ENCODE measurements at regions not wholly inside any gene's neighbourhood (a gene's known extent, or its start where the extent isn't known, plus 50 kb on each side); places are given as distances from the start of the nearest gene placed in this dataset.
A peak's percentile ranks its signal among the peaks of the same experiment; 100 is the strongest.

GRCh38 chr10:23517155-23517554, 78.3 kb downstream of the OTUD1 start:
- H3K9me3 ChIP-seq (ENCODE audit: low read length) = no peaks in the 10 kb centered on the region
- H4K20me1 ChIP-seq (ENCODE audit: insufficient read depth, low read depth, low read length) = no peaks in the 10 kb centered on the region
- H3K4me3 ChIP-seq (ENCODE audit: low read length) = no peak overlapping the region
- no peaks in the 10 kb centered on the region for H3K4me1 ChIP-seq (ENCODE audit: low read length)
- no peaks in the 10 kb centered on the region for H3K36me3 ChIP-seq (ENCODE audit: insufficient read depth, low read length)
- no peak overlapping the region for H2AFZ ChIP-seq (ENCODE audit: low read length)
- H3K4me2 ChIP-seq (ENCODE audit: low read depth, low read length, poor library complexity, severe bottlenecking) = no peak overlapping the region
- no peak for DNase-seq
- no peaks in the 10 kb centered on the region for H3K9me2 ChIP-seq (replicated peaks; ENCODE audit: insufficient read depth, low read length)
- no peak overlapping the region for H3K9ac ChIP-seq (ENCODE audit: low read length)
- no peak overlapping the region for H3K27ac ChIP-seq (ENCODE audit: low read length)
- H3K27me3 ChIP-seq (ENCODE audit: low read length) = no peaks in the 10 kb centered on the region
- no peaks in the 10 kb centered on the region for H3K79me2 ChIP-seq (ENCODE audit: low read length)

DNA sequence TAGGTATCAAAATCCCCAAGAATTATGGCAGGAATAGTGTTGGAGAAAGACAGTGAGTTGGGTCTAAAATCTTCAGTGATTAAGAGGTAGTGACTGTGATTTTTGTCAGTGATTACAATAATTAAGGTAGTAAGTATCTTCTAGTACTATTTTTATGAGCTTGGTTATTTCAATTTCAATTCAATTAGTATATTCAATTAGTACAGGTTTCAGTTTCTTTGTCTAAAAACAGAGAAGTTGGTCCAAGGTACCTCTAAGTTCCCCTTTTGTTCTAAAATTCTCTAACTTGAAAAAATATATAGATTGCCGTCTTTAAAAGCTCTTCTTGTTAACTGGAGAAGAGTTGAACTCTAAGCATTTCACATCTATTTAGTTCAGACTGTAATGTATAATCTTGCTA, 82.9 kb downstream of the OTUD1 start:
- H3K36me3 ChIP-seq (ENCODE audit: insufficient read depth, low read length) = no peaks in the 10 kb centered on the region
- DNase-seq = no peak
- no peaks in the 10 kb centered on the region for H3K79me2 ChIP-seq (ENCODE audit: low read length)
- no peaks in the 10 kb centered on the region for H3K9me2 ChIP-seq (replicated peaks; ENCODE audit: insufficient read depth, low read length)
- H3K9ac ChIP-seq (ENCODE audit: low read length) = no peak overlapping the region
- no peaks in the 10 kb centered on the region for H3K4me1 ChIP-seq (ENCODE audit: low read length)
- no peak overlapping the region for H3K4me2 ChIP-seq (ENCODE audit: low read depth, low read length, poor library complexity, severe bottlenecking)
- no peak overlapping the region for H3K4me3 ChIP-seq (ENCODE audit: low read length)
- H2AFZ ChIP-seq (ENCODE audit: low read length) = no peak overlapping the region
- no peaks in the 10 kb centered on the region for H4K20me1 ChIP-seq (ENCODE audit: insufficient read depth, low read depth, low read length)
- H3K27ac ChIP-seq (ENCODE audit: low read length) = no peak overlapping the region
- H3K9me3 ChIP-seq (ENCODE audit: low read length) = no peaks in the 10 kb centered on the region
- no peaks in the 10 kb centered on the region for H3K27me3 ChIP-seq (ENCODE audit: low read length)

DNA sequence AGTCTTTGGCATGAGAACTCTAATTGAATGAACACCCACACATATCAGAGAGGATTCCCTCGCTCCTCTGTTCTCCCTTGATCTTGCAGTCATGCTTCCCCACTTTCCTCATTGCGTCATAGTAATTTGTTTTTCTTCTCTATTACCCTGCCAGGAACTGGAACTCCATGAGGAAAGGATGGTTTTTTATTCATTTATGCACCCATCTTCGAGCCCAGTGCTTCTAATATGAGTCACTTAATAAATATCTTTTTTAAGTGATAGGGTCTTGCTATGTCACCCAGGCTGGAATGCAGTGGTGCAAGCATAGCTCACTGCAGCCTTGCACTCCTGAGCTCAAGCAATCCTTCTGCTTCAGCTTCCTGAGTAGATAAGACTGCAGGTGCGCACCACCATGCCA, 83.5 kb downstream of the OTUD1 start:
- H3K4me3 ChIP-seq (ENCODE audit: low read length) = no peak overlapping the region
- H3K9me3 ChIP-seq (ENCODE audit: low read length) = no peaks in the 10 kb centered on the region
- H3K4me1 ChIP-seq (ENCODE audit: low read length) = no peaks in the 10 kb centered on the region
- no peaks in the 10 kb centered on the region for H3K27me3 ChIP-seq (ENCODE audit: low read length)
- no peaks in the 10 kb centered on the region for H3K79me2 ChIP-seq (ENCODE audit: low read length)
- no peaks in the 10 kb centered on the region for H4K20me1 ChIP-seq (ENCODE audit: insufficient read depth, low read depth, low read length)
- no peak overlapping the region for H2AFZ ChIP-seq (ENCODE audit: low read length)
- DNase-seq = no peak
- no peak overlapping the region for H3K4me2 ChIP-seq (ENCODE audit: low read depth, low read length, poor library complexity, severe bottlenecking)
- no peak overlapping the region for H3K9ac ChIP-seq (ENCODE audit: low read length)
- H3K27ac ChIP-seq (ENCODE audit: low read length) = no peak overlapping the region
- H3K9me2 ChIP-seq (replicated peaks; ENCODE audit: insufficient read depth, low read length) = no peaks in the 10 kb centered on the region
- H3K36me3 ChIP-seq (ENCODE audit: insufficient read depth, low read length) = no peaks in the 10 kb centered on the region

- no peaks in the 10 kb centered on the region for H3K79me2 ChIP-seq (ENCODE audit: low read length)
- H3K36me3 ChIP-seq (ENCODE audit: insufficient read depth, low read length) = no peaks in the 10 kb centered on the region
- H4K20me1 ChIP-seq (ENCODE audit: insufficient read depth, low read depth, low read length) = no peaks in the 10 kb centered on the region
- no peak overlapping the region for H3K4me3 ChIP-seq (ENCODE audit: low read length)
- no peaks in the 10 kb centered on the region for H3K27me3 ChIP-seq (ENCODE audit: low read length)
- no peak overlapping the region for H2AFZ ChIP-seq (ENCODE audit: low read length)
- no peak for DNase-seq
- H3K4me1 ChIP-seq (ENCODE audit: low read length) = no peaks in the 10 kb centered on the region
- no peaks in the 10 kb centered on the region for H3K9me2 ChIP-seq (replicated peaks; ENCODE audit: insufficient read depth, low read length)
- no peak overlapping the region for H3K27ac ChIP-seq (ENCODE audit: low read length)
- no peak overlapping the region for H3K4me2 ChIP-seq (ENCODE audit: low read depth, low read length, poor library complexity, severe bottlenecking)
- H3K9ac ChIP-seq (ENCODE audit: low read length) = no peak overlapping the region
- no peaks in the 10 kb centered on the region for H3K9me3 ChIP-seq (ENCODE audit: low read length)
These were observed 84.4 kb downstream of the OTUD1 start for GRCh38 chr10:23523251-23523650.

DNA sequence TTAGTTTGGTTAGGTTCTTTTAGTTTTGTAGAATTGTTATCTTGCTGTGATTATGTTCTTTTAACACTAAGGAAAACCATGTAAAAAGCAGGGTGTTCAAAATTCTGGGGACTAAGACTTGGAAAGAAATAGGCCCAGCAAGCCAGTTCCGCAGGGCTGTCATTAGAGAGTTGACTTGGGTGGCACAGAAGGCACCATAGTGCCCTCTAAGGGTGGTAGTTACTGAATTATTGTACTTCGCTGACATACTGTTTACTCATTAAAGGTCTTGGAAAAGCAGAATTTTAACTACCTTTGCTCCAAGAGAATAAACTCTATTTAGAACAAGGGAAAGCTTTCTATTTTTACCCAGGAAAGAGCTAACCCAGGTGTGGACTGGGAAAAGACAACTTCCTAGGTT, 86.5 kb downstream of the OTUD1 start:
- Histone ChIP-seq H3K4me2 (ENCODE audit: low read depth, low read length, poor library complexity, severe bottlenecking) (no peak overlapping the region), H3K4me3 (ENCODE audit: low read length) (no peak overlapping the region), H2AFZ (ENCODE audit: low read length) (no peak overlapping the region), H3K27me3 (ENCODE audit: low read length) (no peaks in the 10 kb centered on the region), H3K9me2 (replicated peaks; ENCODE audit: insufficient read depth, low read length) (no peaks in the 10 kb centered on the region), H3K9me3 (ENCODE audit: low read length) (no peaks in the 10 kb centered on the region), H3K9ac (ENCODE audit: low read length) (no peak overlapping the region), H3K79me2 (ENCODE audit: low read length) (no peaks in the 10 kb centered on the region), H3K27ac (ENCODE audit: low read length) (no peak overlapping the region), H4K20me1 (ENCODE audit: insufficient read depth, low read depth, low read length) (no peaks in the 10 kb centered on the region), H3K4me1 (ENCODE audit: low read length) (no peaks in the 10 kb centered on the region), H3K36me3 (ENCODE audit: insufficient read depth, low read length) (no peaks in the 10 kb centered on the region)
- peak; percentile 67 for DNase-seq

DNA sequence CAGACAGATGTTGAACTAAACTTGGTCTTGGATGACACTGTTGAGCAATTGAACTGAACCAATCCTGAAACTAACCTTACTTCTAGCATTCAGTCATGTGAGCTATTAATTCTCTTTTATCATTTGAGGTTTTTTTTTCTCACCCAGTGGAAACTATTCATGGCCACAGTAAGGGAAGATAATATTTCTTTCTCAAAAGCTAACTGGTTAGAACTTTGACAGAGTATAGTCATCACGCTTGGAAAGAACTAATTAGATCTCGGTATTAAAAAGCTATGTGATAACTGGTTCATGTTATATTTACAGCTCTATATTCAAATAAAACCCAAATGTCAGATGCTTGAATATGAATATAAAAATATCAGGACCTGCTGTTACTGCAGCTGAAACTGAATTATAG, 89.5 kb downstream of the OTUD1 start:
- Histone ChIP-seq H3K9me3 (ENCODE audit: low read length) (no peaks in the 10 kb centered on the region), H3K27me3 (ENCODE audit: low read length) (no peaks in the 10 kb centered on the region), H3K4me3 (ENCODE audit: low read length) (no peak overlapping the region), H3K4me1 (ENCODE audit: low read length) (no peaks in the 10 kb centered on the region), H2AFZ (ENCODE audit: low read length) (no peak overlapping the region), H3K9ac (ENCODE audit: low read length) (no peak overlapping the region), H3K27ac (ENCODE audit: low read length) (no peak overlapping the region), H3K36me3 (ENCODE audit: insufficient read depth, low read length) (no peaks in the 10 kb centered on the region), H4K20me1 (ENCODE audit: insufficient read depth, low read depth, low read length) (no peaks in the 10 kb centered on the region), H3K79me2 (ENCODE audit: low read length) (no peaks in the 10 kb centered on the region), H3K9me2 (replicated peaks; ENCODE audit: insufficient read depth, low read length) (no peaks in the 10 kb centered on the region), H3K4me2 (ENCODE audit: low read depth, low read length, poor library complexity, severe bottlenecking) (no peak overlapping the region)
- DNase-seq = no peak

DNA sequence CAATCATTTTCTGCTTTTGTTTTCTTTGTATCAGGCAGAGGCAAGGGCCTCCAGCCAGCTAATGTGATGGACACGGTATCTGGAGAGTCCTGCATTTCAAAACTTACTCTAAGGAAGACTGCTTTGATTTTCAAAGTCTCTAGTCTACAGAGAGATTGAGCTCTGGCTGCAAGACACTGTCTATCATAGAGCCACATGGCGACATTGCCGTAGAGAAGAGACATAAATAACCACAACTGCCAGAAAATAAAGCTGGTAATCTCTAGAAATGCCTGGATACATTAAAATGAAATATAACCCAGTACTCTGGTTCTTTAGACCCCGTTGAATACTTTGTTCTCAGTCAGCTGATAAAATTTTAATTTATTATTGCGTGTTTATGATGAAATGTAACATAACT, 90.8 kb downstream of the OTUD1 start:
- no peaks in the 10 kb centered on the region for H3K9me2 ChIP-seq (replicated peaks; ENCODE audit: insufficient read depth, low read length)
- no peak overlapping the region for H3K27ac ChIP-seq (ENCODE audit: low read length)
- no peaks in the 10 kb centered on the region for H3K36me3 ChIP-seq (ENCODE audit: insufficient read depth, low read length)
- no peak overlapping the region for H3K9ac ChIP-seq (ENCODE audit: low read length)
- H3K4me2 ChIP-seq (ENCODE audit: low read depth, low read length, poor library complexity, severe bottlenecking) = no peak overlapping the region
- no peaks in the 10 kb centered on the region for H4K20me1 ChIP-seq (ENCODE audit: insufficient read depth, low read depth, low read length)
- no peaks in the 10 kb centered on the region for H3K9me3 ChIP-seq (ENCODE audit: low read length)
- H2AFZ ChIP-seq (ENCODE audit: low read length) = no peak overlapping the region
- no peak for DNase-seq
- H3K4me1 ChIP-seq (ENCODE audit: low read length) = no peaks in the 10 kb centered on the region
- no peaks in the 10 kb centered on the region for H3K27me3 ChIP-seq (ENCODE audit: low read length)
- H3K4me3 ChIP-seq (ENCODE audit: low read length) = no peak overlapping the region
- H3K79me2 ChIP-seq (ENCODE audit: low read length) = no peaks in the 10 kb centered on the region

- Histone ChIP-seq H2AFZ (ENCODE audit: low read length) (no peak overlapping the region), H3K9me3 (ENCODE audit: low read length) (no peaks in the 10 kb centered on the region), H3K27ac (ENCODE audit: low read length) (no peak overlapping the region), H3K27me3 (ENCODE audit: low read length) (no peaks in the 10 kb centered on the region), H3K4me3 (ENCODE audit: low read length) (no peak overlapping the region), H3K79me2 (ENCODE audit: low read length) (no peaks in the 10 kb centered on the region), H3K4me1 (ENCODE audit: low read length) (no peaks in the 10 kb centered on the region), H3K9me2 (replicated peaks; ENCODE audit: insufficient read depth, low read length) (no peaks in the 10 kb centered on the region), H3K36me3 (ENCODE audit: insufficient read depth, low read length) (no peaks in the 10 kb centered on the region), H4K20me1 (ENCODE audit: insufficient read depth, low read depth, low read length) (no peaks in the 10 kb centered on the region), H3K4me2 (ENCODE audit: low read depth, low read length, poor library complexity, severe bottlenecking) (no peak overlapping the region), H3K9ac (ENCODE audit: low read length) (no peak overlapping the region)
- DNase-seq = peak; percentile 52
These were observed 91.2 kb downstream of the OTUD1 start for GRCh38 chr10:23530079-23530478.

DNA sequence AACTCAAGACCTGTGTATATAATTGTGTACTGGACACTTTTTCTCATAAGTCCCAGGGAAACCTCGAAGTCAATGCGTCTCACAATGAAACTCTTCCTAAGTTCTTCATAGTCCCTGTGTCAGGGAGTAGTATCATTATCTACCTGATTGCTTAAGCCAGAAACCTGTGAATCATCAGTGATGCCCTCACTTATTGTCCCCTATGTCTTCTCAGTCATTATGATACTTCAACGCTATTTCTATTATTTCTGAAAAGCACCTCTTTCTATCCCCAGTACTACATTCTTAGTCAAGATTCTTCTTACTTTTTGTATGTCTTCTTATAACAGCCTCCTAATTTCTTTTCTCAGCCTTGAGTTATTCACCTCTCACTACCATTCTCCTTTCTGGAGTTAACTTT, 94.3 kb downstream of the OTUD1 start:
- Histone ChIP-seq H3K9ac (ENCODE audit: low read length) (no peak overlapping the region), H3K79me2 (ENCODE audit: low read length) (no peaks in the 10 kb centered on the region), H4K20me1 (ENCODE audit: insufficient read depth, low read depth, low read length) (no peaks in the 10 kb centered on the region), H3K27me3 (ENCODE audit: low read length) (no peaks in the 10 kb centered on the region), H3K36me3 (ENCODE audit: insufficient read depth, low read length) (no peaks in the 10 kb centered on the region), H3K4me2 (ENCODE audit: low read depth, low read length, poor library complexity, severe bottlenecking) (no peak overlapping the region), H3K9me2 (replicated peaks; ENCODE audit: insufficient read depth, low read length) (no peaks in the 10 kb centered on the region), H3K4me1 (ENCODE audit: low read length) (no peaks in the 10 kb centered on the region), H3K27ac (ENCODE audit: low read length) (no peak overlapping the region), H2AFZ (ENCODE audit: low read length) (no peak overlapping the region), H3K9me3 (ENCODE audit: low read length) (no peaks in the 10 kb centered on the region), H3K4me3 (ENCODE audit: low read length) (no peak overlapping the region)
- no peak for DNase-seq

Data from Karpas-422 (cell line).